GM19452 (cell line): ENCODE measurements at regions not wholly inside any gene's neighbourhood (a gene's known extent, or its start where the extent isn't known, plus 50 kb on each side); places are given as distances from the start of the nearest gene placed in this dataset.
A peak's percentile ranks its signal among the peaks of the same experiment; 100 is the strongest.
"Not testable (repeated sequence)": the region's sequence is repeated elsewhere in the genome, so short reads cannot be mapped to it uniquely, and the experiment has no call there.

Source experiments
- ATAC-seq: cut with Tn5 transposase; IDR thresholded peaks from one replicate; pipeline ENCODE4 v1.9.1; 2021; ENCODE audit not compliant: unreplicated experiment

DNA sequence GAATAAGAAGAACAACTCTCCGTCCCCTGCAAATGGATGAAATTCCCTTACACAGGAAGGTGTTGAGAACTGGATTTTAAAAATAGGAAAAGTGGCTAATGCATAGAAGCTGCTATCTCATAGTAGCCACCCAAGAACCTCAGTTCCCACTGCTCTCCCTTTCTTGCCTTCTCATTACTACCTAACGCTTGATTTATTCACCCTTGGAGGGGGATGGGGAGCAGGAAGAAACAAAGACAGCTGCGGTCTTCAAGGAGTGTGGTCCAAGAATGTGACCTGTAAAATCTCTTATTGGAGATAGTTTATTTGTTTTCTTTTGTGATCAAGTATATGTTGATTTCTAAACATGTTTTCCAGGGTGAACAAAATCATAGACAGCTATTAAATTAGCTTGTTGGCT, 274.1 kb upstream of the CTNNB1 start:
- no peak for ATAC-seq

- no peak for ATAC-seq
Measured at GRCh38 chr3:40930131-40930538, 269.2 kb upstream of the CTNNB1 start.

GRCh38 chr3:40930756-40931155, 268.5 kb upstream of the CTNNB1 start:
- ATAC-seq: no peak

DNA sequence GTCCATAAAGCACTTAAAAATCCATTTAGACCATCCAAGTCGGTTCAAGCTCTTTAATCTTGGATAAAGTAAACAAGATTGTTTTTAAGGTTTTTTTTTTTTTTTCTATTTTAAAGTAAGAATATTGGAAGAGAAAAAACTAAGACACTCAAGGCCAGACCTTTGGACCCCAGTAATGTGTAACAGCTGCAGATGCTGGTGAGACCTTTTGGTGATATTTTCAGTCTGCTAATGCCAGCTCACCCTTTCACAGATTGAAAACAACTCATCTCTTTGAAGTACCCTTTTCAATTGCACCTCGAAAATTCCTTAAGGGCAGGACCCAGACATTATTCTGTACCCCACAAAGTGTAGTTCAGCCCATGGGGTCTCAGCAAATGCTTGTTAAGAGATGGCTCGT, 260.7 kb upstream of the CTNNB1 start:
- no peak for ATAC-seq

- no peak for ATAC-seq
Measured at GRCh38 chr3:40939030-40939740, 260.1 kb upstream of the CTNNB1 start.

DNA sequence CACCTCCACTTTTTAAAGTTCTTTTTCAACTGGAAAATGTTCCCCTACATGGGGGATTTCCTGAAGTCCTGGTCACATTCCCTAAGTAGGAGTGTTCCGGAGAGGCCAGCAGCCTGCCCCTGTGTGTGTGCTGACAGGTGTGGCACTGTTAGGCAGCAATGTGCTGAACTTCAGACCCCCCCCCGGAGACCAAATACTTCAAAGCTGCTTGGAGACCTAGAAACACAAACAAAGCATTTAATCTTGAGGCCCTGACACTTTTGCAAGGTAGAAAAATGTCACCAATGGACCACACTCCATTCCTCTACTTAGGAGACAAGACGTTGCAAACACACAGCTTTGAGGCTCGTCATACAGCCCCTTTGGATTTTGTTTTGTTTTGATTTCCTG, 259.6 kb upstream of the CTNNB1 start:
- no peak for ATAC-seq

DNA sequence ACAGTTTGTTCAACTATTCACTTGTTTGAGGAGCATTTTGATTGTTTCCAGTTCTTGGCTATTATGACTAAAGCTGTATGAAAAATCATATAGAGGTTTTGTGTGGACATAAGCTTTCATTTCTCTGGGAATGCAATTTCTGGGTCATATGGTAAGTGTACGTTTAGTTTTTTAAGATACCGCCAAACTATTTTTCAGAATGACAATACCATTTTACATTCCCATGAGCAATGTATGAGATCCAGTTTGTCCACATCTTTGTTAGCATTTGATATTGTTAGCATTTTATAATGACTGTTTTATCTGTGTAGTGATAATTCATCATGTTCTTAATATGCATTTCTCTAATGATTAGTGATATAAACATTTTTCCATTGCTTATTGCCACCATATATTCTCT, 258.7 kb upstream of the CTNNB1 start:
- no peak for ATAC-seq

DNA sequence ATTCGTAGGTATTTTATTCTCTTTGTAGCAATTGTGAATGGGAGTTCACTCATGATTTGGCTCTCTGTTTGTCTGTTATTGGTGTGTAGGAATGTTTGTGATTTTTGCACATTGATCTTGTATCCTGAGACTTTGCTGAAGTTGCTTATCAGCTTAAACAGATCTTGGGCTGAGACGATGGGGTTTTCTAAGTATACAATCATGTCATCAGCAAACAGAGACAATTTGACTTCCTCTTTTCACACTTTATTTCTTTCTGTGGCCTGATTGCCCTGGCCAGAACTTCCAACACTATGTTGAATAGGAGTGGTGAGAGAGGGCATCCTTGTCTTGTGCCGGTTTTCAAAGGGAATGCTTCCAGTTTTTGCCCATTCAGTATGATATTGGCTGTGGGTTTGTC, 252.3 kb upstream of the CTNNB1 start:
- not testable (repeated sequence) for ATAC-seq

DNA sequence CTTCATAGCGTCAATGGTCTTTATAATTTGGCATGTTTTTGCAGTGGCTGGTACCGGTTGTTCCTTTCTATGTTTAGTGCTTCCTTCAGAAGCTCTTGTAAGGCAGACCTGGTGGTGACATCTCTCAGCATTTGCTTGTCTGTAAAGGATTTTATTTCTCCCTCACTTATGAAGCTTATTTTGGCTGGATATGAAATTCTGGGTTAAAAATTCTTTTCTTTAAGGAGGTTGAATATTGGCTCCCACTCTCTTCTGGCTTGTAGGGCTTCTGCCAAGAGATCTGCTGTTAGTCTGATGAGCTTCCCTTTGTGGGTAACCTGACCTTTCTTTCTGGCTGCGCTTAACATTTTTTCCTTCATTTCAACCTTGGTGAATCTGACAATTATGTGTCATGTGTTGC, 250.0 kb upstream of the CTNNB1 start:
- ATAC-seq: not testable (repeated sequence)

GRCh38 chr3:40951636-40952035, 247.7 kb upstream of the CTNNB1 start:
- ATAC-seq: no peak

DNA sequence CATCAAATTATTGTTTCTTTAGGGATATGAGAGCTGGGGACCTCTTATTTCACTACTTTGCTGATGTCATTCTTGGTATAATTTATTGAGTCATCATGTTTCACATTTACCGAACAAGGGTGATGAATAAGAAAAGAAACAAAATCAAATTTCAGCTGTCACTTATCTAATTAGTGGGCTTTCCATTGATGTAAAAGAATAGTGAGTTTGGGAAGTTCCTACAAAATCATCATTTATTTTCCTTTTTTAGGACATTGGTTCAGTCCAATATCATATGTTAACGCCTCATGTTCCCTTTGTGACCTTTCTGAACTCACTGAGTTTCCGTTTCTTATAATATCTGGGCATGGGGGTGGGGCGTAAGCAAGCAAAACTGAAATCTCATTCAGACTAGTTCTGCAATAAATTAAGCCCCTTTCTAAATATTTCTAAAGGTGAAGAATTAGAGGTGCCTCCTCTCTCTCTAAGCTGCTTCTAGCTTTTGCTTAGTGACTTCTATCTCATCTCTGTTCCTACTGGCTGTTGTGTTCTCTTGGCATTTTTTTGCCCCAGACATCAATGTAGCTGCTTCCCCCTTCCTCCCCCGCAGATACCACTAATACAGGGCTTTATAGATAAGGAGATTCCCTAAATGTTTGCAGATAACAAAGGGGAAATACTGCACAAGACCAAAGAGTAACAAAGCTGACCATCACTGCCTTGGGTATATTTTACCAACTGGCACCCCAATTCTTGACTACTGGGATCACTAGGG, 238.0 kb upstream of the CTNNB1 start:
- peak; percentile 61 for ATAC-seq

DNA sequence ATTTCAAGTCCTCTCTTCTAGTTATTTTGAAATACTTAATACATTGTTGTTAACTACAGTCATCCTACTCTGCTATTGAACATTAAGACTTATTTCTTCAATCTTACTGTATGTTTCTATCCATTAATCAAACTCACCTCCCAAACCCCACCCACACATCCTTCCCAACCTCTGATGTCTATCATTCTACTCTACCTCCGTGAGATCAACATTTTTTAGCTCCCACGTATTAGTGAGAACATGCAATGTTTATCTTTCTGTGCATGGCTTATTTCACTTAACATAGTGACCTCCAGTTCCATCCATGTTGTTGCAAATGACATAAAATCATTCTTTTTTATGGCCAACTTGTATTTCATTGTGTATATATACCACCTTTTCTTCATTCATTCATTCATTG, 236.6 kb upstream of the CTNNB1 start:
- no peak for ATAC-seq

DNA sequence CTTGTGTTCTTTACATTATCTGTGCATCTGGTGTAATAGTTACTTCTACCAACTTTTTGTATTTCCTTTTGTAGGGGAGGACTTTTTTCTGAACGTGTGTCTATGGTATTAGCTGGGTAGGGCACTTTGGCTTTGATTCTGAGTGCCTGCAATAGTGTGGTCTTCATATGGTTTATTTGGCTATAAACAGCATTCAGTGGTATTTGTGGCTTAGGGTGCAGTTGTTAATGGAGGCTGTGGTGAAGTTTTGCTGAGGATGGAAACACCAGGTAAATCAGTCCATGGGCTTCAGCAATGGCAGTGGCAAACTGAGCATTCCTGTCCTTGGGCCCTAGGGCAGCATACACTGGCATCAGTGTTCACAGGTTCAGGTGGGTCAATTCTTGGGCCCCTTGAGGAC, 230.6 kb upstream of the CTNNB1 start:
- no peak for ATAC-seq

GRCh38 chr3:40969341-40969740, 230.0 kb upstream of the CTNNB1 start:
- no peak for ATAC-seq

- no peak for ATAC-seq
Measured at GRCh38 chr3:40969756-40970466, 229.4 kb upstream of the CTNNB1 start.

- ATAC-seq: peak; percentile 96
Measured at GRCh38 chr3:40971191-40972168, 227.8 kb upstream of the CTNNB1 start.

- no peak for ATAC-seq
Measured at GRCh38 chr3:40972350-40972749, 227.0 kb upstream of the CTNNB1 start.

DNA sequence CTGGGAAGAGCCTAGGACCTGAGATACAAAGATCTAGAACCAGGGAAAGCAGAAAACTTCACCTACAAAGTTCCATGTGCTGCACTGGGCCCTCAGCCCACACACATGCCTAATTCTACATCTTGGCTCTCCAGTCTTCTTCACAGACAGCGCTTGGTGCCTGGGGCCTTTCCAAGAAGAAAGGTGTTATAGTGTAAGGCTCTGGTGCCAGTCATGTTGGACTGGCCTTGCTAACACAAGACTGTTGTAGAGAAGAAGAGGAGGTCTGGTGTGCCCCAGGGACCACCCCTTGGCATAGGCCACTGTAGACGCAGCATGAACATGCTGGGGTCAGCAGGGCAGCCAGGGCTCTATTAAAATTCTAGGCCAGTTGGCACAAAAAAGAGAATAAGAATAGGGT, 226.2 kb upstream of the CTNNB1 start:
- ATAC-seq: no peak

- ATAC-seq: no peak
Measured at GRCh38 chr3:40975711-40976121, 223.6 kb upstream of the CTNNB1 start.

DNA sequence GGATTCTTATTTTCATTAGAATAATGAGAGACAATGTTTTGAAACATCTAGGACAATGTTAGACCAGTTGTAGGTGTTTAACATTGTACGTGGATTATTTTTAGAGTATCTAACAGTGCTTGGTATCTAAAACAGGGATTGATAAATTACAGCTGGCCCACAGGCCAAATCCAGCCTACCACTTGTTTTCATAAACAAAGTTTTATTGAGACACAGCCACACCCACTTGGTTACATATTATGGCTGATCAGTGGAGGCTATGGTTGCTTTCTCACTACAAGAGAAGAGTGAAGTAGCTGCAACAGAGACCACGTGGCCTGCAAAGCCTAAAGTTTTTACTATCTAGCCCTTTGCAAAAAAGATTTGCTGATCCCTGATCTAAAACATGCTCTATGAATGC, 223.1 kb upstream of the CTNNB1 start:
- ATAC-seq: no peak

- ATAC-seq: no peak
Measured at GRCh38 chr3:40978442-40978841, 220.9 kb upstream of the CTNNB1 start.
